ENCODE measurements at regions not wholly inside any gene's neighbourhood (a gene's known extent, or its start where the extent isn't known, plus 50 kb on each side); places are given as distances from the start of the nearest gene placed in this dataset.

- TF ChIP-seq EZH2phosphoT487 (IDR thresholded peaks at IDR 0.05; ENCODE audit: low read depth, severe bottlenecking, unreplicated experiment) (no peak), CTCF (IDR thresholded peaks at IDR 0.05; ENCODE audit: poor library complexity) (no peak), EZH2 (IDR thresholded peaks at IDR 0.05; ENCODE audit: borderline replicate concordance) (no peak)
Measured at GRCh38 chr7:12154119-12154518, 57.0 kb upstream of the TMEM106B start.

Data from hepatocyte (in vitro differentiated cells).